ENCODE measurements at regions not wholly inside any gene's neighbourhood (a gene's known extent, or its start where the extent isn't known, plus 50 kb on each side); places are given as distances from the start of the nearest gene placed in this dataset.

DNA sequence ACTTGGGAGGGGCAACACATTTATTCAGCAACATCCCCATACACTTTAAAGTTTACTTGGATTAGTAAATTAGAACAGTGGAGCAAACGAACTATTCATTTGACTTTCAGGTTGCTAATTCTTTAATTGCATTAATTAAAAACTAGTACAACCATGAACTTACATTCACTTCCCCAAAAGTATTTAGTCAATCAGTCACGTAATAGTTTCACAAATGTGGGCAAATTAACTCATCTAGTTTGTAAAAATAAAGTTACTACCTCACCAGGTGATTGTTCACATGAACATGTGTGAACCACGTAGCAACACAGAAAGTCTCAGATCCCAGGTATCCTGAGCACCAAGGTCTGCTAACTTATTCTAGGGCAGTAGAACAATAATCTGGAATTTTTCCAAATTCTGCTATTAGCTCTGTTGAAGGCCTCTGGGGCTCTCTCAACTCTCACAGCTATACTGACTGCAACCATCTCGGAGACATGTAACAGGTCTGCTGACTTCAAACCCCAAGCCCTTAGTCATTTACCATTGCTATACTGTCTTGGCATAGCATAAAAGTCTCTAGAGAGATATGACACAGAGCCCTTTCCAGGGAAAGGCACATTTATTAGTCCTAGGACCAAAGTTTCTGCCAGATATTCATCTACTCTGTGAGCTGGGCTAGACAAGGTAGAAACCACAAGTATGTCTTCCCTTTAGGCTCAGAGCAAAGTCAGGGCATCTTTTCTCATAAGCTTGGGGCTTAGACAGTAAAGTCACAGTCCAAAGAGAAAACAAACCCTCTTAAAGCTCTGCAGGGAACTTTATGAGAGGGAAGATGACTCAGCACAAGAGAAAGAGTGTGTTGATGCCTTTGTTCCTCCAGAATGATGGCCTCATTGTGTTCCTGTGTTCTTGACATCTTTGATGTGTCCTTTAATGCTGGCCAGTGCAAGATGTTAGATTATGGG lies 50.9 kb upstream of the CCDC28A start:
- POLR2A ChIA-PET: no interaction called here
- H3K36me3 ChIP-seq (ENCODE audit: insufficient read depth, low read length): no peaks in the 10 kb centered on the region
- no peaks in the 10 kb centered on the region for H3K4me1 Mint-ChIP-seq (ENCODE audit: low read depth)
- ATAC-seq (ENCODE audit: poor library complexity) (no peak), DNase-seq (no peak)
- H3K4me3 ChIP-seq (ENCODE audit: low read length): no peak overlapping the region
- no peak overlapping the region for H3K27ac ChIP-seq (ENCODE audit: low read depth in 1 of 2, low read length in 2 of 2)
- no peaks in the 10 kb centered on the region for H3K36me3 Mint-ChIP-seq (ENCODE audit: low read depth)
- no peaks in the 10 kb centered on the region for H3K9me3 ChIP-seq (ENCODE audit: control insufficient read depth in 1 of 2, insufficient read depth in 1 of 2, low read length in 2 of 2)
- H3K4me3 Mint-ChIP-seq: no peak overlapping the region
- H3K4me1 ChIP-seq (ENCODE audit: insufficient read depth, low read length): no peaks in the 10 kb centered on the region
- H3K9me3 Mint-ChIP-seq: no peaks in the 10 kb centered on the region
- intact Hi-C loops (cut with DNase I, micrococcal nuclease): no loop called here
- TF ChIP-seq, protein P1, sequence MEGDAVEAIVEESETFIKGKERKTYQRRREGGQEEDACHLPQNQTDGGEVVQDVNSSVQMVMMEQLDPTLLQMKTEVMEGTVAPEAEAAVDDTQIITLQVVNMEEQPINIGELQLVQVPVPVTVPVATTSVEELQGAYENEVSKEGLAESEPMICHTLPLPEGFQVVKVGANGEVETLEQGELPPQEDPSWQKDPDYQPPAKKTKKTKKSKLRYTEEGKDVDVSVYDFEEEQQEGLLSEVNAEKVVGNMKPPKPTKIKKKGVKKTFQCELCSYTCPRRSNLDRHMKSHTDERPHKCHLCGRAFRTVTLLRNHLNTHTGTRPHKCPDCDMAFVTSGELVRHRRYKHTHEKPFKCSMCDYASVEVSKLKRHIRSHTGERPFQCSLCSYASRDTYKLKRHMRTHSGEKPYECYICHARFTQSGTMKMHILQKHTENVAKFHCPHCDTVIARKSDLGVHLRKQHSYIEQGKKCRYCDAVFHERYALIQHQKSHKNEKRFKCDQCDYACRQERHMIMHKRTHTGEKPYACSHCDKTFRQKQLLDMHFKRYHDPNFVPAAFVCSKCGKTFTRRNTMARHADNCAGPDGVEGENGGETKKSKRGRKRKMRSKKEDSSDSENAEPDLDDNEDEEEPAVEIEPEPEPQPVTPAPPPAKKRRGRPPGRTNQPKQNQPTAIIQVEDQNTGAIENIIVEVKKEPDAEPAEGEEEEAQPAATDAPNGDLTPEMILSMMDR (IDR thresholded peaks at IDR 0.05): no peak
- H3K27me3 ChIP-seq (ENCODE audit: control insufficient read depth in 1 of 2, insufficient read depth in 2 of 2, low read length in 2 of 2): no peaks in the 10 kb centered on the region
- CTCF ChIA-PET: no interaction called here
- H3K27me3 Mint-ChIP-seq: peaks cover 4% of the 10 kb centered on the region
- no peak overlapping the region for H3K27ac Mint-ChIP-seq

Measured in CD4-positive, alpha-beta T cell (primary cell).